MM.1S (cell line): ENCODE measurements at regions not wholly inside any gene's neighbourhood (a gene's known extent, or its start where the extent isn't known, plus 50 kb on each side); places are given as distances from the start of the nearest gene placed in this dataset.

Experiments used
- DNase-seq: peaks from one replicate; pipeline ENCODE4 v3.0.0-alpha.2; 2015
- H2AFZ ChIP-seq: fragments of 300-600 bp; sonication (generic); 2 replicates; pipeline ENCODE4 v1.6.0; 2016; ENCODE audit warnings: antibody characterized with exemption, low read length
- H3F3A ChIP-seq: fragments of 300-600 bp; sonication (generic); 2 replicates; pipeline ENCODE4 v1.6.1; 2016; ENCODE audit warnings: mild to moderate bottlenecking, antibody characterized with exemption, low read length, moderate library complexity, mixed read lengths; ENCODE audit not compliant: insufficient read depth
- H3K27ac ChIP-seq: fragments of 300-600 bp; sonication (generic); 2 replicates; pipeline ENCODE4 v1.5.1; 2016; ENCODE audit warnings: mild to moderate bottlenecking, low read length
- H3K27me3 ChIP-seq: fragments of 300-600 bp; sonication (generic); replicated peaks from 2 replicates; pipeline ENCODE4 v1.6.0; 2016; ENCODE audit warnings: low read length; ENCODE audit not compliant: insufficient read depth
- H3K36me3 ChIP-seq: fragments of 300-600 bp; sonication (generic); replicated peaks from 2 replicates; pipeline ENCODE4 v1.6.1; 2016; ENCODE audit warnings: mild to moderate bottlenecking, low read length, mixed read lengths; ENCODE audit not compliant: insufficient read depth
- H3K4me1 ChIP-seq: fragments of 300-600 bp; sonication (generic); 2 replicates; pipeline ENCODE4 v1.6.1; 2016; ENCODE audit warnings: low read length, mixed read lengths
- H3K4me2 ChIP-seq: fragments of 300-600 bp; sonication (generic); 2 replicates; pipeline ENCODE4 v1.6.0; 2016; ENCODE audit warnings: low read depth, low read length
- H3K4me3 ChIP-seq: fragments of 300-600 bp; sonication (generic); 2 replicates; pipeline ENCODE4 v1.5.1; 2016; ENCODE audit warnings: low read length, mixed read lengths
- H3K79me2 ChIP-seq: fragments of 300-600 bp; sonication (generic); 2 replicates; pipeline ENCODE4 v1.6.1; 2016; ENCODE audit warnings: mixed run types, low read length, mixed read lengths
- H3K9ac ChIP-seq: fragments of 300-600 bp; sonication (generic); 2 replicates; pipeline ENCODE4 v1.6.1; 2016; ENCODE audit warnings: low read length, mixed read lengths
- H3K9me2 ChIP-seq: fragments of 300-600 bp; sonication (generic); replicated peaks from 2 replicates; pipeline ENCODE4 v1.6.1; 2016; ENCODE audit warnings: mild to moderate bottlenecking, low read length, mixed read lengths; ENCODE audit not compliant: insufficient read depth
- H3K9me3 ChIP-seq: fragments of 300-600 bp; sonication (generic); replicated peaks from 2 replicates; pipeline ENCODE4 v1.6.1; 2016; ENCODE audit warnings: mild to moderate bottlenecking, low read length, mixed read lengths; ENCODE audit not compliant: insufficient read depth
- H4K20me1 ChIP-seq: fragments of 300-600 bp; sonication (generic); 2 replicates; pipeline ENCODE4 v1.6.1; 2016; ENCODE audit warnings: mild to moderate bottlenecking, low read length, moderate library complexity, mixed read lengths; ENCODE audit not compliant: insufficient read depth
- EZH2 ChIP-seq: fragments of 300-600 bp; sonication (generic); optimal IDR thresholded peaks from 2 replicates; pipeline ENCODE3; 2017; ENCODE audit warnings: low read depth, mild to moderate bottlenecking, antibody characterized with exemption, low read length, mixed read lengths
- EZH2phosphoT487 ChIP-seq: fragments of 300-600 bp; sonication (generic); IDR thresholded peaks from 2 replicates; pipeline ENCODE4 v1.6.1; 2018; ENCODE audit warnings: antibody characterized with exemption, low read length
- TF ChIP-seq, protein P1 (sequence below): fragments of 300-600 bp; sonication (generic); IDR thresholded peaks from 2 replicates; pipeline ENCODE4 v1.5.1; 2016; ENCODE audit warnings: antibody characterized with exemption, low read length, mixed read lengths

- Histone ChIP-seq H3K9ac (no peak overlapping the region), H3K4me2 (no peak overlapping the region)
- no peak for DNase-seq
Observed at GRCh38 chr2:67702284-67702683, 305.2 kb downstream of the ETAA1 start.

GRCh38 chr2:67702937-67703336 is 305.8 kb downstream of the ETAA1 start:
- no peak overlapping the region for H3K4me3 ChIP-seq
- TF ChIP-seq, protein P1, sequence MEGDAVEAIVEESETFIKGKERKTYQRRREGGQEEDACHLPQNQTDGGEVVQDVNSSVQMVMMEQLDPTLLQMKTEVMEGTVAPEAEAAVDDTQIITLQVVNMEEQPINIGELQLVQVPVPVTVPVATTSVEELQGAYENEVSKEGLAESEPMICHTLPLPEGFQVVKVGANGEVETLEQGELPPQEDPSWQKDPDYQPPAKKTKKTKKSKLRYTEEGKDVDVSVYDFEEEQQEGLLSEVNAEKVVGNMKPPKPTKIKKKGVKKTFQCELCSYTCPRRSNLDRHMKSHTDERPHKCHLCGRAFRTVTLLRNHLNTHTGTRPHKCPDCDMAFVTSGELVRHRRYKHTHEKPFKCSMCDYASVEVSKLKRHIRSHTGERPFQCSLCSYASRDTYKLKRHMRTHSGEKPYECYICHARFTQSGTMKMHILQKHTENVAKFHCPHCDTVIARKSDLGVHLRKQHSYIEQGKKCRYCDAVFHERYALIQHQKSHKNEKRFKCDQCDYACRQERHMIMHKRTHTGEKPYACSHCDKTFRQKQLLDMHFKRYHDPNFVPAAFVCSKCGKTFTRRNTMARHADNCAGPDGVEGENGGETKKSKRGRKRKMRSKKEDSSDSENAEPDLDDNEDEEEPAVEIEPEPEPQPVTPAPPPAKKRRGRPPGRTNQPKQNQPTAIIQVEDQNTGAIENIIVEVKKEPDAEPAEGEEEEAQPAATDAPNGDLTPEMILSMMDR, result no peak
- no peak for TF ChIP-seq EZH2phosphoT487
- no peak for TF ChIP-seq EZH2
- no peak overlapping the region for H3K27ac ChIP-seq
- H3K9ac ChIP-seq, result no peak overlapping the region
- no peaks in the 10 kb centered on the region for H3K9me2 ChIP-seq
- DNase-seq, result no peak
- no peaks in the 10 kb centered on the region for H3K27me3 ChIP-seq
- no peaks in the 10 kb centered on the region for H3F3A ChIP-seq
- H3K4me2 ChIP-seq, result no peak overlapping the region
- no peaks in the 10 kb centered on the region for H3K36me3 ChIP-seq
- peaks cover 5% of the 10 kb centered on the region; the same call in 1 of the 2 replicates for H3K4me1 ChIP-seq
- H4K20me1 ChIP-seq, result no peaks in the 10 kb centered on the region
- no peaks in the 10 kb centered on the region for H3K9me3 ChIP-seq
- no peak overlapping the region for H2AFZ ChIP-seq
- no peaks in the 10 kb centered on the region for H3K79me2 ChIP-seq

More at GRCh38 chr2:67702284-67702683, 305.2 kb downstream of the ETAA1 start:
- no peak overlapping the region for H3K27ac ChIP-seq
- no peak overlapping the region for H3K4me3 ChIP-seq
- H3F3A ChIP-seq, result no peaks in the 10 kb centered on the region
- TF ChIP-seq EZH2 (no peak), EZH2phosphoT487 (no peak)
- TF ChIP-seq, protein P1, result no peak
- H3K27me3 ChIP-seq, result no peaks in the 10 kb centered on the region
- peaks cover 5% of the 10 kb centered on the region; the same call in 1 of the 2 replicates for H3K4me1 ChIP-seq
- H2AFZ ChIP-seq, result no peak overlapping the region
- H3K79me2 ChIP-seq, result no peaks in the 10 kb centered on the region
- H3K9me3 ChIP-seq, result no peaks in the 10 kb centered on the region
- no peaks in the 10 kb centered on the region for H4K20me1 ChIP-seq
- no peaks in the 10 kb centered on the region for H3K9me2 ChIP-seq
- no peaks in the 10 kb centered on the region for H3K36me3 ChIP-seq

GRCh38 chr2:67706082-67706481 is 308.9 kb downstream of the ETAA1 start:
- TF ChIP-seq, protein P1, result no peak
- TF ChIP-seq EZH2 (no peak), EZH2phosphoT487 (no peak)
- DNase-seq, result no peak
- no peak overlapping the region for H3K9ac ChIP-seq

More at GRCh38 chr2:67706082-67706481, 308.9 kb downstream of the ETAA1 start:
- no peaks in the 10 kb centered on the region for H4K20me1 ChIP-seq
- no peaks in the 10 kb centered on the region for H3F3A ChIP-seq
- H3K27ac ChIP-seq, result no peak overlapping the region
- no peaks in the 10 kb centered on the region for H3K9me3 ChIP-seq
- H3K4me3 ChIP-seq, result no peak overlapping the region
- H3K27me3 ChIP-seq, result no peaks in the 10 kb centered on the region
- H3K4me1 ChIP-seq, result peaks cover 5% of the 10 kb centered on the region; the same call in 1 of the 2 replicates
- H3K36me3 ChIP-seq, result no peaks in the 10 kb centered on the region
- no peaks in the 10 kb centered on the region for H3K79me2 ChIP-seq
- H2AFZ ChIP-seq, result no peak overlapping the region
- no peaks in the 10 kb centered on the region for H3K9me2 ChIP-seq
- no peak overlapping the region for H3K4me2 ChIP-seq
